ENCODE measurements at regions not wholly inside any gene's neighbourhood (a gene's known extent, or its start where the extent isn't known, plus 50 kb on each side); places are given as distances from the start of the nearest gene placed in this dataset.

- peak in 1 of 3 donors; percentile 15 for ATAC-seq
Observed at GRCh38 chr15:31230630-31231485, 95.8 kb upstream of the KLF13 start.

DNA sequence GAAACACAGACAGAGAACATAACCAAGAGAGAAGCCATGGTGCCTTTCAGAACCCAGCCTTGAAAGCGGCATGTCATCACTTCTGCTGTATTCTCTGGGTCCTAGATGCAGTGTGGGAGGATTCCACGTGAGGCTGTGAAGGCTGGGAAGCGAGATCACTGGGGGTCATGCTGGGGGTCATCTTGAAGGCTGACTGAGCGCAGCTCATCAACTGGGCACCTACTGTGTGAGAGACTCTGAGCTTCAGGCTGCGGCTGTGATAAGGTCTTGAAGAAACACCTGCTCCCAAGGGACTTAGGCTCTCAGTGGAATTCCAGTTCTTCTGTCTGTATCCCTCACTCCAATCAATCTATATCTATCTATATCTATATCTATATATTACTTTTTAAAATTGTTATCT lies 91.8 kb upstream of the KLF13 start:
- H3K36me3 Mint-ChIP-seq: no peaks in the 10 kb centered on the region
- WGBS (ENCODE audit: insufficient coverage): 79% methylated on average over 5 of the region's 5 CpGs
- no peaks in the 10 kb centered on the region for H3K9me3 Mint-ChIP-seq
- H3K4me1 Mint-ChIP-seq: peaks cover 5 to 14% of the 10 kb centered on the region in 2 donors
- no peak for DNase-seq
- no peaks in the 10 kb centered on the region for H3K27me3 ChIP-seq (ENCODE audit: control insufficient read depth, insufficient read depth, low read length)
- no peak overlapping the region for H3K4me3 ChIP-seq (ENCODE audit: low read length)
- H3K4me3 Mint-ChIP-seq: no peak overlapping the region
- TF ChIP-seq, protein P1, sequence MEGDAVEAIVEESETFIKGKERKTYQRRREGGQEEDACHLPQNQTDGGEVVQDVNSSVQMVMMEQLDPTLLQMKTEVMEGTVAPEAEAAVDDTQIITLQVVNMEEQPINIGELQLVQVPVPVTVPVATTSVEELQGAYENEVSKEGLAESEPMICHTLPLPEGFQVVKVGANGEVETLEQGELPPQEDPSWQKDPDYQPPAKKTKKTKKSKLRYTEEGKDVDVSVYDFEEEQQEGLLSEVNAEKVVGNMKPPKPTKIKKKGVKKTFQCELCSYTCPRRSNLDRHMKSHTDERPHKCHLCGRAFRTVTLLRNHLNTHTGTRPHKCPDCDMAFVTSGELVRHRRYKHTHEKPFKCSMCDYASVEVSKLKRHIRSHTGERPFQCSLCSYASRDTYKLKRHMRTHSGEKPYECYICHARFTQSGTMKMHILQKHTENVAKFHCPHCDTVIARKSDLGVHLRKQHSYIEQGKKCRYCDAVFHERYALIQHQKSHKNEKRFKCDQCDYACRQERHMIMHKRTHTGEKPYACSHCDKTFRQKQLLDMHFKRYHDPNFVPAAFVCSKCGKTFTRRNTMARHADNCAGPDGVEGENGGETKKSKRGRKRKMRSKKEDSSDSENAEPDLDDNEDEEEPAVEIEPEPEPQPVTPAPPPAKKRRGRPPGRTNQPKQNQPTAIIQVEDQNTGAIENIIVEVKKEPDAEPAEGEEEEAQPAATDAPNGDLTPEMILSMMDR (IDR thresholded peaks at IDR 0.05): no peak
- ATAC-seq: no peak
- no peaks in the 10 kb centered on the region for H3K36me3 ChIP-seq (ENCODE audit: control insufficient read depth, insufficient read depth, low read length)
- intact Hi-C loops (cut with micrococcal nuclease): no loop called here
- no peak overlapping the region for H3K27ac ChIP-seq (ENCODE audit: low read length)
- H3K27me3 Mint-ChIP-seq (ENCODE audit: low read depth in 2 of 2): no peaks in the 10 kb centered on the region
- peaks cover 9% of the 10 kb centered on the region for H3K4me1 ChIP-seq (ENCODE audit: control insufficient read depth, insufficient read depth, low read length)
- H3K27ac Mint-ChIP-seq: no peak overlapping the region
- no peaks in the 10 kb centered on the region for H3K9me3 ChIP-seq (ENCODE audit: control insufficient read depth, insufficient read depth, low read length)

More at GRCh38 chr15:31230630-31231485, 95.8 kb upstream of the KLF13 start:
- no peak overlapping the region for H3K4me3 Mint-ChIP-seq
- H3K27me3 Mint-ChIP-seq (ENCODE audit: low read depth in 2 of 2): no peaks in the 10 kb centered on the region
- H3K4me1 Mint-ChIP-seq: peaks cover 5 to 13% of the 10 kb centered on the region in 2 donors
- Histone ChIP-seq H3K27me3 (ENCODE audit: control insufficient read depth, insufficient read depth, low read length) (no peaks in the 10 kb centered on the region), H3K36me3 (ENCODE audit: control insufficient read depth, insufficient read depth, low read length) (no peaks in the 10 kb centered on the region), H3K9me3 (ENCODE audit: control insufficient read depth, insufficient read depth, low read length) (no peaks in the 10 kb centered on the region), H3K27ac (ENCODE audit: low read length) (no peak overlapping the region), H3K4me3 (ENCODE audit: low read length) (no peak overlapping the region), H3K4me1 (ENCODE audit: control insufficient read depth, insufficient read depth, low read length) (peaks cover 17% of the 10 kb centered on the region)
- no peak for DNase-seq
- 67% methylated on average over 6 of the region's 6 CpGs for WGBS (ENCODE audit: insufficient coverage)
- TF ChIP-seq, protein P1 (IDR thresholded peaks at IDR 0.05): no peak
- no peak overlapping the region for H3K27ac Mint-ChIP-seq
- intact Hi-C loops (cut with micrococcal nuclease): no loop called here
- no peaks in the 10 kb centered on the region for H3K9me3 Mint-ChIP-seq
- H3K36me3 Mint-ChIP-seq: no peaks in the 10 kb centered on the region

GRCh38 chr15:31235311-31236183 lies 91.1 kb upstream of the KLF13 start:
- 88% methylated on average over 18 of the region's 20 CpGs for WGBS (ENCODE audit: insufficient coverage)
- Histone ChIP-seq H3K4me1 (ENCODE audit: control insufficient read depth, insufficient read depth, low read length) (peaks cover 6% of the 10 kb centered on the region), H3K27me3 (ENCODE audit: control insufficient read depth, insufficient read depth, low read length) (no peaks in the 10 kb centered on the region), H3K9me3 (ENCODE audit: control insufficient read depth, insufficient read depth, low read length) (no peaks in the 10 kb centered on the region), H3K4me3 (ENCODE audit: low read length) (no peak overlapping the region), H3K36me3 (ENCODE audit: control insufficient read depth, insufficient read depth, low read length) (no peaks in the 10 kb centered on the region), H3K27ac (ENCODE audit: low read length) (no peak overlapping the region)
- no peaks in the 10 kb centered on the region for H3K27me3 Mint-ChIP-seq (ENCODE audit: low read depth in 2 of 2)
- no peak overlapping the region for H3K27ac Mint-ChIP-seq
- intact Hi-C loops (cut with micrococcal nuclease): no loop called here
- peaks cover 5 to 14% of the 10 kb centered on the region in 2 donors for H3K4me1 Mint-ChIP-seq
- no peaks in the 10 kb centered on the region for H3K9me3 Mint-ChIP-seq
- TF ChIP-seq, protein P1 (IDR thresholded peaks at IDR 0.05): no peak
- no peaks in the 10 kb centered on the region for H3K36me3 Mint-ChIP-seq
- ATAC-seq (no peak), DNase-seq (no peak)
- H3K4me3 Mint-ChIP-seq: no peak overlapping the region

Measured in natural killer cell (primary cell).